GM23338 (cell line): ENCODE measurements at regions not wholly inside any gene's neighbourhood (a gene's known extent, or its start where the extent isn't known, plus 50 kb on each side); places are given as distances from the start of the nearest gene placed in this dataset.

Experiments
- ATAC-seq: fragments of 200-7000 bp; cut with Tn5 transposase; 3 replicates; pipeline ENCODE4 v1.9.1; 2020
- DNase-seq: peaks from one replicate; pipeline ENCODE4 v3.0.0-alpha.2; 2015; ENCODE audit warnings: low spot score
- H2AFZ ChIP-seq: fragments of 200-600 bp; sonication (generic); 2 replicates; pipeline ENCODE4 v1.8.0; 2016; ENCODE audit warnings: antibody characterized with exemption, mild to moderate bottlenecking, moderate library complexity
- H3F3A ChIP-seq: fragments of 200-600 bp; sonication (generic); replicated peaks from 2 replicates; pipeline ENCODE4 v1.8.0; 2017; ENCODE audit warnings: antibody characterized with exemption, mixed run types, low read depth
- H3K27ac ChIP-seq: fragments of 200-600 bp; sonication (generic); 2 replicates; pipeline ENCODE4 v1.6.1; 2016; ENCODE audit warnings: low read depth
- H3K27me3 ChIP-seq: fragments of 200-600 bp; sonication (generic); 2 replicates; pipeline ENCODE4 v1.8.0; 2016; ENCODE audit warnings: mild to moderate bottlenecking, mixed run types, moderate library complexity; ENCODE audit not compliant: insufficient read depth
- H3K36me3 ChIP-seq: fragments of 200-600 bp; sonication (generic); 2 replicates; pipeline ENCODE4 v1.8.0; 2016; ENCODE audit warnings: mild to moderate bottlenecking; ENCODE audit not compliant: insufficient read depth
- H3K4me1 ChIP-seq: fragments of 200-600 bp; sonication (generic); 2 replicates; pipeline ENCODE4 v1.8.0; 2016; ENCODE audit warnings: mild to moderate bottlenecking, moderate library complexity; ENCODE audit not compliant: insufficient read depth
- H3K4me2 ChIP-seq: fragments of 200-600 bp; sonication (generic); 2 replicates; pipeline ENCODE4 v1.7.1; 2017; ENCODE audit warnings: mixed run types
- H3K4me3 ChIP-seq: fragments of 200-600 bp; sonication (generic); 2 replicates; pipeline ENCODE4 v1.6.1; 2016; ENCODE audit warnings: mixed run types
- H3K79me2 ChIP-seq: fragments of 200-600 bp; sonication (generic); replicated peaks from 2 replicates; pipeline ENCODE4 v1.8.0; 2017; ENCODE audit warnings: mild to moderate bottlenecking; ENCODE audit not compliant: insufficient read depth
- H3K9me2 ChIP-seq: fragments of 200-600 bp; sonication (generic); 2 replicates; pipeline ENCODE4 v1.8.0; 2017; ENCODE audit not compliant: insufficient read depth
- H4K20me1 ChIP-seq: fragments of 200-600 bp; sonication (generic); replicated peaks from 2 replicates; pipeline ENCODE4 v1.8.0; 2017; ENCODE audit warnings: mild to moderate bottlenecking; ENCODE audit not compliant: insufficient read depth
- H3K27ac Mint-ChIP-seq: 2 replicates; pipeline ENCODE4 v1.8.0; 2020; ENCODE audit warnings: inconsistent platforms, mild to moderate bottlenecking, moderate library complexity, mixed read lengths
- H3K27me3 Mint-ChIP-seq: 3 replicates; pipeline ENCODE4 v1.8.0; 2022; ENCODE audit warnings: low read depth, mild to moderate bottlenecking, moderate library complexity, mixed read lengths, inconsistent platforms; ENCODE audit not compliant: insufficient read depth, poor library complexity
- H3K36me3 Mint-ChIP-seq: 3 replicates; pipeline ENCODE4 v1.8.0; 2021; ENCODE audit warnings: low read depth, mild to moderate bottlenecking, inconsistent platforms, moderate library complexity, mixed read lengths
- H3K4me1 Mint-ChIP-seq: 3 replicates; pipeline ENCODE4 v1.8.0; 2020; ENCODE audit warnings: mild to moderate bottlenecking, inconsistent platforms, mixed read lengths
- H3K4me3 Mint-ChIP-seq: 3 replicates; pipeline ENCODE4 v1.8.0; 2021; ENCODE audit warnings: moderate library complexity, mild to moderate bottlenecking, inconsistent platforms, mixed read lengths
- H3K9me3 Mint-ChIP-seq: 3 replicates; pipeline ENCODE4 v1.8.0; 2020; ENCODE audit warnings: moderate library complexity, mild to moderate bottlenecking, inconsistent platforms, mixed read lengths
- CREB1 ChIP-seq: fragments of 250-450 bp; sonication (Bioruptor Pico); IDR thresholded peaks from 2 replicates; pipeline ENCODE4 v1.5.0; 2020; ENCODE audit warnings: low read depth, mild to moderate bottlenecking, moderate library complexity
- EZH2 ChIP-seq: fragments of 200-600 bp; sonication (generic); IDR thresholded peaks from one replicate; pipeline ENCODE4 v1.8.0; 2017; ENCODE audit warnings: antibody characterized with exemption, mild to moderate bottlenecking, low read depth; ENCODE audit not compliant: unreplicated experiment
- EZH2phosphoT487 ChIP-seq: fragments of 200-600 bp; sonication (generic); IDR thresholded peaks from one replicate; pipeline ENCODE4 v1.8.1; 2018; ENCODE audit warnings: antibody characterized with exemption; ENCODE audit not compliant: unreplicated experiment
- JUNB ChIP-seq: IDR thresholded peaks from one replicate; pipeline ENCODE4 v1.6.1; 2016; ENCODE audit warnings: antibody characterized with exemption; ENCODE audit not compliant: unreplicated experiment
- NANOG ChIP-seq: IDR thresholded peaks from 2 replicates; pipeline ENCODE4 v1.6.1; 2016; ENCODE audit warnings: antibody characterized with exemption, borderline replicate concordance
- POLR2AphosphoS5 ChIP-seq: IDR thresholded peaks from 2 replicates; pipeline ENCODE4 v1.6.1; 2016; ENCODE audit warnings: antibody characterized with exemption, low read depth
- STAT1 ChIP-seq: IDR thresholded peaks from one replicate; pipeline ENCODE4 v1.6.1; 2016; ENCODE audit warnings: antibody characterized with exemption; ENCODE audit not compliant: unreplicated experiment
- ZNF114 ChIP-seq: fragments of 250-450 bp; sonication (Bioruptor Pico); IDR thresholded peaks from 2 replicates; pipeline ENCODE4 v1.5.0; 2020; ENCODE audit warnings: mild to moderate bottlenecking, moderate library complexity
- ZNF331 ChIP-seq: fragments of 250-450 bp; sonication (Bioruptor Pico); IDR thresholded peaks from 2 replicates; pipeline ENCODE4 v1.5.0; 2020; ENCODE audit warnings: low read depth, mild to moderate bottlenecking, moderate library complexity
- TF ChIP-seq, protein P1 (sequence below): IDR thresholded peaks from 2 replicates; pipeline ENCODE4 v1.6.1; 2016; ENCODE audit warnings: antibody characterized with exemption
- TF ChIP-seq, protein P2 (sequence below), 2 experiments: fragments of 200-600 bp in 1 of 2; sonication (generic) in 1 of 2; conservative IDR thresholded peaks; 2 replicates each; pipeline versions ENCODE4 v1.5.1 to v1.6.1; 2016 to 2017; ENCODE audit warnings: antibody characterized with exemption in 2 of 2, low read depth in 2 of 2, mild to moderate bottlenecking in 2 of 2, moderate library complexity in 1 of 2
- TF ChIP-seq, protein P3 (sequence below): IDR thresholded peaks from one replicate; pipeline ENCODE4 v1.6.1; 2018; ENCODE audit warnings: antibody characterized with exemption; ENCODE audit not compliant: unreplicated experiment

DNA sequence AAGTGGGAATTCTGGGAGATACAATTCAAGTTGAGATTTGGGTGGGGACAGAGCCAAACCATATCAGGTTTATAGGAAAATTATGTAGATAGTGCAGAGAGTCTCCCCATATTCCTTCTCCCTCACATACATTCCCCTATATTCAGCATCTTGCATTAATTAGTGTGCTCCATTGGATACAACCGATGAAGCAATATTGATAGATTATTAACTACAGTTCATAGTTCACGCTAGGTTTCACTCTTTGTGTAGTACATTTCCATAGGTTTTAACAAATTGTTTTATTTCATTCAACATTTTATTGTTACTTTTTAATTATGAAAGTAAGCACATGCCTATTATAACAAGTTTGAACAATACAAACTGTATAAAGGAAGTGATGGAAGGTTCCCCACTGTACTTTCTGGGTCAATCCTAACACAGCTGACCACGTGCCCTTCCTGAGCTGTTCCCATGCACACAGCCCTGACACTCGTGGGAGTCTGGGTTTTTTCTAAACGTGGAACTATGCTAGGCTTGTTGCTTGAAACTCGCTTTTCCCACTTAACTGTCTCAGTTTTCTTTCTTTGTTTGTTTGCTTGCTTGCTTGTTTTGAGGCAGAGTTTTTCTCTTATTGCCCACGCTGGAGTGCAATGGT is 116.8 kb upstream of the TMPRSS2 start:
- Histone ChIP-seq H3K27ac (no peak overlapping the region), H3K9me2 (no peaks in the 10 kb centered on the region), H4K20me1 (no peaks in the 10 kb centered on the region), H2AFZ (no peak overlapping the region), H3K4me3 (no peak overlapping the region), H3K79me2 (no peaks in the 10 kb centered on the region), H3K27me3 (no peaks in the 10 kb centered on the region), H3K4me2 (no peak overlapping the region), H3K4me1 (no peaks in the 10 kb centered on the region), H3F3A (no peaks in the 10 kb centered on the region), H3K36me3 (no peaks in the 10 kb centered on the region)
- ATAC-seq, result no peak
- Mint-ChIP-seq H3K4me3 (no peak overlapping the region), H3K36me3 (no peaks in the 10 kb centered on the region), H3K4me1 (no peaks in the 10 kb centered on the region), H3K27ac (no peak overlapping the region), H3K9me3 (peaks cover 6% of the 10 kb centered on the region), H3K27me3 (peaks cover 11% of the 10 kb centered on the region)
- DNase-seq, result no peak
- TF ChIP-seq, protein P1, sequence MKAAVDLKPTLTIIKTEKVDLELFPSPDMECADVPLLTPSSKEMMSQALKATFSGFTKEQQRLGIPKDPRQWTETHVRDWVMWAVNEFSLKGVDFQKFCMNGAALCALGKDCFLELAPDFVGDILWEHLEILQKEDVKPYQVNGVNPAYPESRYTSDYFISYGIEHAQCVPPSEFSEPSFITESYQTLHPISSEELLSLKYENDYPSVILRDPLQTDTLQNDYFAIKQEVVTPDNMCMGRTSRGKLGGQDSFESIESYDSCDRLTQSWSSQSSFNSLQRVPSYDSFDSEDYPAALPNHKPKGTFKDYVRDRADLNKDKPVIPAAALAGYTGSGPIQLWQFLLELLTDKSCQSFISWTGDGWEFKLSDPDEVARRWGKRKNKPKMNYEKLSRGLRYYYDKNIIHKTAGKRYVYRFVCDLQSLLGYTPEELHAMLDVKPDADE, result no peak
- TF ChIP-seq JUNB (no peak), EZH2 (no peak), POLR2AphosphoS5 (no peak), STAT1 (no peak)
- TF ChIP-seq, protein P2, sequence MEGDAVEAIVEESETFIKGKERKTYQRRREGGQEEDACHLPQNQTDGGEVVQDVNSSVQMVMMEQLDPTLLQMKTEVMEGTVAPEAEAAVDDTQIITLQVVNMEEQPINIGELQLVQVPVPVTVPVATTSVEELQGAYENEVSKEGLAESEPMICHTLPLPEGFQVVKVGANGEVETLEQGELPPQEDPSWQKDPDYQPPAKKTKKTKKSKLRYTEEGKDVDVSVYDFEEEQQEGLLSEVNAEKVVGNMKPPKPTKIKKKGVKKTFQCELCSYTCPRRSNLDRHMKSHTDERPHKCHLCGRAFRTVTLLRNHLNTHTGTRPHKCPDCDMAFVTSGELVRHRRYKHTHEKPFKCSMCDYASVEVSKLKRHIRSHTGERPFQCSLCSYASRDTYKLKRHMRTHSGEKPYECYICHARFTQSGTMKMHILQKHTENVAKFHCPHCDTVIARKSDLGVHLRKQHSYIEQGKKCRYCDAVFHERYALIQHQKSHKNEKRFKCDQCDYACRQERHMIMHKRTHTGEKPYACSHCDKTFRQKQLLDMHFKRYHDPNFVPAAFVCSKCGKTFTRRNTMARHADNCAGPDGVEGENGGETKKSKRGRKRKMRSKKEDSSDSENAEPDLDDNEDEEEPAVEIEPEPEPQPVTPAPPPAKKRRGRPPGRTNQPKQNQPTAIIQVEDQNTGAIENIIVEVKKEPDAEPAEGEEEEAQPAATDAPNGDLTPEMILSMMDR (conservative IDR thresholded peaks at IDR 0.05; ENCODE audit: low read depth in 2 of 2), result no peak

DNA sequence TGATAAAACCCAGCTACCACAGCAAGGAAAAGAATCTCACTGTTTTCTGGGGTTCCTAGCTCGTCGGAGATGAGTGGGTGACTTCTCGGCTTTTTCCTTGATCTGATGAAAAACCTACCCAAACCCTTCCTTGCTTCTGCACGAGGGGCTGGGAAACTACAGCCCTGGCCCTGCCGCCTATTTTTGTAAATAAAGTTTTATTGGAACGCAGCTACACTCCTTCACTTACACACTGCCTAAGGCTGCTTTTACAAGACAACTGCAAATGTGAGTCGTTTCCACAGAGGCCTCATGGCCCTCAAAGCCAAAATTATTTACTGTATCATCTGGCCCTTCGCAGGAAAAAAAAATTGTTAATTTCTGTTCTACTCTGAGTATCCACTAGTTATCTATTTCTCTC is 116.0 kb upstream of the TMPRSS2 start:
- Histone ChIP-seq H4K20me1 (no peaks in the 10 kb centered on the region), H2AFZ (no peak overlapping the region), H3K79me2 (no peaks in the 10 kb centered on the region), H3K27me3 (no peaks in the 10 kb centered on the region), H3F3A (no peaks in the 10 kb centered on the region), H3K27ac (no peak overlapping the region), H3K9me2 (no peaks in the 10 kb centered on the region), H3K4me3 (no peak overlapping the region), H3K4me2 (no peak overlapping the region), H3K4me1 (no peaks in the 10 kb centered on the region), H3K36me3 (no peaks in the 10 kb centered on the region)
- Mint-ChIP-seq H3K4me1 (no peaks in the 10 kb centered on the region), H3K36me3 (no peaks in the 10 kb centered on the region), H3K4me3 (no peak overlapping the region), H3K27me3 (peaks cover 11% of the 10 kb centered on the region), H3K9me3 (peaks cover 6% of the 10 kb centered on the region), H3K27ac (no peak overlapping the region)
- no peak for TF ChIP-seq NANOG
- no peak for TF ChIP-seq ZNF331 (CRISPR knock-in tag)
- no peak for TF ChIP-seq EZH2phosphoT487
- TF ChIP-seq CREB1 (CRISPR knock-in tag), result no peak
- TF ChIP-seq ZNF114 (CRISPR knock-in tag), result no peak
- TF ChIP-seq POLR2AphosphoS5, result no peak
- TF ChIP-seq EZH2, result no peak
- TF ChIP-seq, protein P2 (conservative IDR thresholded peaks at IDR 0.05; ENCODE audit: low read depth in 2 of 2), result no peak
- no peak for TF ChIP-seq JUNB
- TF ChIP-seq, protein P1, result no peak
- TF ChIP-seq, protein P3, sequence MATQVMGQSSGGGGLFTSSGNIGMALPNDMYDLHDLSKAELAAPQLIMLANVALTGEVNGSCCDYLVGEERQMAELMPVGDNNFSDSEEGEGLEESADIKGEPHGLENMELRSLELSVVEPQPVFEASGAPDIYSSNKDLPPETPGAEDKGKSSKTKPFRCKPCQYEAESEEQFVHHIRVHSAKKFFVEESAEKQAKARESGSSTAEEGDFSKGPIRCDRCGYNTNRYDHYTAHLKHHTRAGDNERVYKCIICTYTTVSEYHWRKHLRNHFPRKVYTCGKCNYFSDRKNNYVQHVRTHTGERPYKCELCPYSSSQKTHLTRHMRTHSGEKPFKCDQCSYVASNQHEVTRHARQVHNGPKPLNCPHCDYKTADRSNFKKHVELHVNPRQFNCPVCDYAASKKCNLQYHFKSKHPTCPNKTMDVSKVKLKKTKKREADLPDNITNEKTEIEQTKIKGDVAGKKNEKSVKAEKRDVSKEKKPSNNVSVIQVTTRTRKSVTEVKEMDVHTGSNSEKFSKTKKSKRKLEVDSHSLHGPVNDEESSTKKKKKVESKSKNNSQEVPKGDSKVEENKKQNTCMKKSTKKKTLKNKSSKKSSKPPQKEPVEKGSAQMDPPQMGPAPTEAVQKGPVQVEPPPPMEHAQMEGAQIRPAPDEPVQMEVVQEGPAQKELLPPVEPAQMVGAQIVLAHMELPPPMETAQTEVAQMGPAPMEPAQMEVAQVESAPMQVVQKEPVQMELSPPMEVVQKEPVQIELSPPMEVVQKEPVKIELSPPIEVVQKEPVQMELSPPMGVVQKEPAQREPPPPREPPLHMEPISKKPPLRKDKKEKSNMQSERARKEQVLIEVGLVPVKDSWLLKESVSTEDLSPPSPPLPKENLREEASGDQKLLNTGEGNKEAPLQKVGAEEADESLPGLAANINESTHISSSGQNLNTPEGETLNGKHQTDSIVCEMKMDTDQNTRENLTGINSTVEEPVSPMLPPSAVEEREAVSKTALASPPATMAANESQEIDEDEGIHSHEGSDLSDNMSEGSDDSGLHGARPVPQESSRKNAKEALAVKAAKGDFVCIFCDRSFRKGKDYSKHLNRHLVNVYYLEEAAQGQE, result no peak
- DNase-seq, result no peak
- no peak for ATAC-seq
